SHP77 (cell line): ENCODE measurements at regions not wholly inside any gene's neighbourhood (a gene's known extent, or its start where the extent isn't known, plus 50 kb on each side); places are given as distances from the start of the nearest gene placed in this dataset.
A peak's percentile ranks its signal among the peaks of the same experiment; 100 is the strongest.

Experiments used
- DNase-seq, 2 experiments: peaks; one replicate each; lab custom pipeline; 2025; lab: John Stamatoyannopoulos, UW

GRCh38 chr2:7971841-7972240 is 710.0 kb upstream of the ID2 start:
- DNase-seq: no peak

- DNase-seq: no peak
Observed at GRCh38 chr2:7972670-7973069, 709.2 kb upstream of the ID2 start.

GRCh38 chr2:7973801-7974480 is 707.9 kb upstream of the ID2 start:
- DNase-seq: no peak

GRCh38 chr2:7974936-7975335 is 706.9 kb upstream of the ID2 start:
- DNase-seq: no peak

- no peak for DNase-seq
Observed at GRCh38 chr2:7976206-7976605, 705.6 kb upstream of the ID2 start.

GRCh38 chr2:7977981-7978380 is 703.9 kb upstream of the ID2 start:
- DNase-seq: no peak

GRCh38 chr2:7982054-7982453 is 699.8 kb upstream of the ID2 start:
- DNase-seq: no peak

- no peak for DNase-seq
Observed at GRCh38 chr2:7983451-7983850, 698.4 kb upstream of the ID2 start.

GRCh38 chr2:7983912-7984311 is 697.9 kb upstream of the ID2 start:
- DNase-seq: no peak

- DNase-seq: no peak
Observed at GRCh38 chr2:7984693-7985353, 697.0 kb upstream of the ID2 start.

GRCh38 chr2:7986431-7986830 is 695.4 kb upstream of the ID2 start:
- DNase-seq: no peak

GRCh38 chr2:7987992-7988391 is 693.9 kb upstream of the ID2 start:
- DNase-seq: no peak

- DNase-seq: no peak
Observed at GRCh38 chr2:7988440-7988839, 693.4 kb upstream of the ID2 start.

GRCh38 chr2:7989823-7990222 is 692.0 kb upstream of the ID2 start:
- DNase-seq: no peak

GRCh38 chr2:7992612-7993602 is 688.9 kb upstream of the ID2 start:
- DNase-seq: no peak

- peak; percentile 79 to 86 for DNase-seq
Observed at GRCh38 chr2:7994397-7994951, 687.4 kb upstream of the ID2 start.

- DNase-seq: no peak
Observed at GRCh38 chr2:7997279-7997678, 684.6 kb upstream of the ID2 start.

GRCh38 chr2:7999683-8000476 is 682.0 kb upstream of the ID2 start:
- no peak for DNase-seq

- DNase-seq: peak; percentile 14 to 31
Observed at GRCh38 chr2:8000870-8001269, 681.0 kb upstream of the ID2 start.

- DNase-seq: no peak
Observed at GRCh38 chr2:8002765-8003393, 679.0 kb upstream of the ID2 start.

- peak; percentile 68 to 86 for DNase-seq
Observed at GRCh38 chr2:8003462-8004075, 678.3 kb upstream of the ID2 start.
